Transverse colon (tissue), 4 donors: ENCODE measurements at regions not wholly inside any gene's neighbourhood (a gene's known extent, or its start where the extent isn't known, plus 50 kb on each side); places are given as distances from the start of the nearest gene placed in this dataset.

Experiments used
- EP300 ChIP-seq: sonication (generic); formaldehyde crosslinking; IDR thresholded peaks from one replicate; pipeline ENCODE4 v1.6.1; 2017; ENCODE audit warnings: antibody characterized with exemption, low read depth
- POLR2A ChIP-seq: fragments of 450-650 bp; IDR thresholded peaks from one replicate; pipeline ENCODE4 v1.6.1; 2016; ENCODE audit warnings: antibody characterized with exemption, mild to moderate bottlenecking, moderate library complexity
- POLR2AphosphoS5 ChIP-seq, 3 donors: sonication (generic); formaldehyde crosslinking; IDR thresholded peaks; one replicate each; pipeline ENCODE4 v1.6.1; 2016; ENCODE audit warnings: antibody characterized with exemption in 3 of 3
- TF ChIP-seq, protein P1 (sequence below), 5 experiments: fragments of 200-600 bp in 3 of 5; fragments of 450-650 bp in 2 of 5; sonication (generic) in 3 of 5; IDR thresholded peaks; 1 replicate in 2 of 5; 2 replicates in 3 of 5; pipeline ENCODE4 v1.5.1; 2016 to 2017; ENCODE audit warnings: antibody characterized with exemption in 5 of 5, inconsistent platforms in 3 of 5, mild to moderate bottlenecking in 2 of 5, moderate library complexity in 1 of 5

GRCh38 chr6:16019462-16019861 is 109.4 kb upstream of the MYLIP start:
- TF ChIP-seq, protein P1, sequence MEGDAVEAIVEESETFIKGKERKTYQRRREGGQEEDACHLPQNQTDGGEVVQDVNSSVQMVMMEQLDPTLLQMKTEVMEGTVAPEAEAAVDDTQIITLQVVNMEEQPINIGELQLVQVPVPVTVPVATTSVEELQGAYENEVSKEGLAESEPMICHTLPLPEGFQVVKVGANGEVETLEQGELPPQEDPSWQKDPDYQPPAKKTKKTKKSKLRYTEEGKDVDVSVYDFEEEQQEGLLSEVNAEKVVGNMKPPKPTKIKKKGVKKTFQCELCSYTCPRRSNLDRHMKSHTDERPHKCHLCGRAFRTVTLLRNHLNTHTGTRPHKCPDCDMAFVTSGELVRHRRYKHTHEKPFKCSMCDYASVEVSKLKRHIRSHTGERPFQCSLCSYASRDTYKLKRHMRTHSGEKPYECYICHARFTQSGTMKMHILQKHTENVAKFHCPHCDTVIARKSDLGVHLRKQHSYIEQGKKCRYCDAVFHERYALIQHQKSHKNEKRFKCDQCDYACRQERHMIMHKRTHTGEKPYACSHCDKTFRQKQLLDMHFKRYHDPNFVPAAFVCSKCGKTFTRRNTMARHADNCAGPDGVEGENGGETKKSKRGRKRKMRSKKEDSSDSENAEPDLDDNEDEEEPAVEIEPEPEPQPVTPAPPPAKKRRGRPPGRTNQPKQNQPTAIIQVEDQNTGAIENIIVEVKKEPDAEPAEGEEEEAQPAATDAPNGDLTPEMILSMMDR (IDR thresholded peaks at IDR 0.05), result no peak
- TF ChIP-seq EP300, result no peak
- TF ChIP-seq POLR2AphosphoS5 (IDR thresholded peaks at IDR 0.05), result no peak
- no peak for TF ChIP-seq POLR2A
